ENCODE measurements at regions not wholly inside any gene's neighbourhood (a gene's known extent, or its start where the extent isn't known, plus 50 kb on each side); places are given as distances from the start of the nearest gene placed in this dataset.

DNA sequence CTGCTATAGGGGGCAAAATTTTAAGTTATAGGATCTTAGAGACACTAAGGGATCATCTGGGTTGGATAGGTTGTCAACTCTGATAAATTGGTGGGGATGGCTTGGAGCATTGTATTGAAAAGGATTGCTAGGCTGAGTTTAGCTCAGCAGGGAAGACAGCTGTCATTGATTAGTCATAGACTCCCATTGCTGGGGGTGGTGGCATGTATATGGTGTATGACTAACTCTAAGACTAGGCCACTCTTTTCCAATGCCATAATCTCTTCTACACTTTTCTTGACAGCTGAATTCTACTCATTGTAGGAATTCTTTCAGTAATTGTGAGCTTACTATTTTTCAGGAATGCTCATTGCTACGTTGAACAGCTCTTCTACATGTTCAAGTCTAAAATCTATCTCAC lies 81.3 kb upstream of the PELI1 start:
- peak; percentile 17 for DNase-seq (ENCODE audit: low read depth)
- no peak overlapping the region for H3K4me3 ChIP-seq (ENCODE audit: low read depth, low read length)
- TF ChIP-seq, protein P1, sequence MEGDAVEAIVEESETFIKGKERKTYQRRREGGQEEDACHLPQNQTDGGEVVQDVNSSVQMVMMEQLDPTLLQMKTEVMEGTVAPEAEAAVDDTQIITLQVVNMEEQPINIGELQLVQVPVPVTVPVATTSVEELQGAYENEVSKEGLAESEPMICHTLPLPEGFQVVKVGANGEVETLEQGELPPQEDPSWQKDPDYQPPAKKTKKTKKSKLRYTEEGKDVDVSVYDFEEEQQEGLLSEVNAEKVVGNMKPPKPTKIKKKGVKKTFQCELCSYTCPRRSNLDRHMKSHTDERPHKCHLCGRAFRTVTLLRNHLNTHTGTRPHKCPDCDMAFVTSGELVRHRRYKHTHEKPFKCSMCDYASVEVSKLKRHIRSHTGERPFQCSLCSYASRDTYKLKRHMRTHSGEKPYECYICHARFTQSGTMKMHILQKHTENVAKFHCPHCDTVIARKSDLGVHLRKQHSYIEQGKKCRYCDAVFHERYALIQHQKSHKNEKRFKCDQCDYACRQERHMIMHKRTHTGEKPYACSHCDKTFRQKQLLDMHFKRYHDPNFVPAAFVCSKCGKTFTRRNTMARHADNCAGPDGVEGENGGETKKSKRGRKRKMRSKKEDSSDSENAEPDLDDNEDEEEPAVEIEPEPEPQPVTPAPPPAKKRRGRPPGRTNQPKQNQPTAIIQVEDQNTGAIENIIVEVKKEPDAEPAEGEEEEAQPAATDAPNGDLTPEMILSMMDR (IDR thresholded peaks at IDR 0.05; ENCODE audit: low read depth, low read length): no peak
- TF ChIP-seq, protein P2, sequence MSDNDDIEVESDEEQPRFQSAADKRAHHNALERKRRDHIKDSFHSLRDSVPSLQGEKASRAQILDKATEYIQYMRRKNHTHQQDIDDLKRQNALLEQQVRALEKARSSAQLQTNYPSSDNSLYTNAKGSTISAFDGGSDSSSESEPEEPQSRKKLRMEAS (IDR thresholded peaks at IDR 0.05; ENCODE audit: low read depth, low read length): no peak
- TF ChIP-seq POLR2A (IDR thresholded peaks at IDR 0.05; ENCODE audit: extremely low read depth, insufficient read length) (no peak), MYC (IDR thresholded peaks at IDR 0.05; ENCODE audit: low read depth, low read length) (no peak)

DNA sequence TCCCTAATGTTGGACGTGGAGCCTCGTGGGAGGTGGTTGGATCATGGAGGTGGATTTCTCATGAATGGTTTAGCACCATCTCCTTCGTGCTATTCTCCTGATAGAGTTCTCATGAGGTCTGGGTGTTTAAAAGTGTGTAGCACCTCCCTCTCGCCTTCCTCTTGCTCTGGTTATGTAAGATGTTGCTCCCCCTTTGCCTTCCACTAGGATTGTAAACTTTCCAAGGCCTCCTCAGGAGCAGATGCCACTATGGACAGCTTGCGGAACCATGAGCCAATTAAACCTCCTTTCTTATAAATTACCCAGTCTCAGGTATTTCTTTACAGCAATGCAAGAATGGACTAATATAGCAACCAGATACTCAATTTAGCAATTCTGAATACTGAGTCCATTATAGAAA lies 82.4 kb upstream of the PELI1 start:
- H3K4me3 ChIP-seq (ENCODE audit: low read depth, low read length): no peak overlapping the region
- TF ChIP-seq, protein P2 (IDR thresholded peaks at IDR 0.05; ENCODE audit: low read depth, low read length): no peak
- TF ChIP-seq POLR2A (IDR thresholded peaks at IDR 0.05; ENCODE audit: extremely low read depth, insufficient read length) (no peak), MYC (IDR thresholded peaks at IDR 0.05; ENCODE audit: low read depth, low read length) (no peak)
- TF ChIP-seq, protein P1 (IDR thresholded peaks at IDR 0.05; ENCODE audit: low read depth, low read length): no peak
- no peak for DNase-seq (ENCODE audit: low read depth)

DNA sequence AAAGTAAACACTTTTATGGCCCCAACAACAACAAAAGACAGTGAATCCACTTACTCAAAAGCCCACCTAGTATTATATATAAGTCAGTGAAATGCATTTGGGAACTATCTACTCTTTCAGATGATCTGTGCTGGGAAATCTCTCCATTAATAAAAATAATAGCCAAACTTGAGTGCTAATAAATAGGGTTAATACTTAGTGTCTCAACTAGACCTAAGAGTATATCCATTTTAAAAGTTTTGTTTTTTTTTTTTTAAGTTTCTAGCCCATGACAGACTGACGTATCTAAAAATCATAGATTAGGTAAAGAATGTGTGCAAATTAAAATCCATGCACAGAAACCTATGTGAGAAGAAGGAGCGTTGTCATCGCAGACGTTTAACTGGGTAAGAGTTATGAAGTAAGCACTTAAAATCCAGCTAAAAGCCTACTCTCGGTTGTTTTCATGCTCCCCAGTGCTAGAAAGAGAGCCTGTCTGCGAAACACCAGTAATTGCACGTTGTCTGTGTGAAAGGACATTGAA lies 83.4 kb upstream of the PELI1 start:
- H3K4me3 ChIP-seq (ENCODE audit: low read depth, low read length): peak overlapping the region; percentile 65
- TF ChIP-seq POLR2A (IDR thresholded peaks at IDR 0.05; ENCODE audit: extremely low read depth, insufficient read length) (no peak), MYC (IDR thresholded peaks at IDR 0.05; ENCODE audit: low read depth, low read length) (no peak)
- TF ChIP-seq, protein P2 (IDR thresholded peaks at IDR 0.05; ENCODE audit: low read depth, low read length): no peak
- TF ChIP-seq, protein P1 (IDR thresholded peaks at IDR 0.05; ENCODE audit: low read depth, low read length): no peak
- no peak for DNase-seq (ENCODE audit: low read depth)

DNA sequence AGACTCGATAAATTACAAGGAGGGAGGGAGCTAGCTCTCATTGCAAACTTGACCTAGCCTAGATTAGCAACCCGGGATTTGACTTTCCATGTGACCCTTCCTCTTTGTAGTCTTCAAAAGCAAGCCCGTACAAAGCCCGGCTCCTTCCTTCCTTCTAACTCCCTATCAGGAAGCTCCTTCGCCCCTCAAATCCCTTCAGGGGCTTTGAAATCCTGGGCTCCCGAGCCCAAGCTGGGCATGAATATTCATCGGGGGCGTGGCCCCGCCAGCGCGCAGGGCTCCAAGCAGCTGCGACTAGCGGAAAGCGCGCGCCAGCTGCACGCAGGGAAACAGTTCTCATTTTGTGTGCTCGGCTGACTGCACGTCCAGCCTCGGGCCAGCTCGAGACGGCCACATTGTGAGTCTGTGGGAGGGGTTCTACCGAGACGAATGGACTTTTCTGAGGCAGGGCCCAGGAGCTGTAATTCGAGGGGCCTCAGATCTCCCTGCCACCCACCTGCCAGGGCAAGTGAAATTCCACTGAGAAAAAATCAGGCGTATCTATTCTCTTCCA lies 84.0 kb upstream of the PELI1 start:
- DNase-seq (ENCODE audit: low read depth): peak; percentile 86
- TF ChIP-seq, protein P2 (IDR thresholded peaks at IDR 0.05; ENCODE audit: low read depth, low read length): peak; percentile 56; the same call in 1 of the 2 replicates
- peak; percentile 50 for TF ChIP-seq POLR2A (IDR thresholded peaks at IDR 0.05; ENCODE audit: extremely low read depth, insufficient read length)
- no peak; the same call in 1 of the 2 replicates for TF ChIP-seq MYC (IDR thresholded peaks at IDR 0.05; ENCODE audit: low read depth, low read length)
- TF ChIP-seq, protein P1 (IDR thresholded peaks at IDR 0.05; ENCODE audit: low read depth, low read length): no peak
- peak overlapping the region; percentile 65 for H3K4me3 ChIP-seq (ENCODE audit: low read depth, low read length)

DNA sequence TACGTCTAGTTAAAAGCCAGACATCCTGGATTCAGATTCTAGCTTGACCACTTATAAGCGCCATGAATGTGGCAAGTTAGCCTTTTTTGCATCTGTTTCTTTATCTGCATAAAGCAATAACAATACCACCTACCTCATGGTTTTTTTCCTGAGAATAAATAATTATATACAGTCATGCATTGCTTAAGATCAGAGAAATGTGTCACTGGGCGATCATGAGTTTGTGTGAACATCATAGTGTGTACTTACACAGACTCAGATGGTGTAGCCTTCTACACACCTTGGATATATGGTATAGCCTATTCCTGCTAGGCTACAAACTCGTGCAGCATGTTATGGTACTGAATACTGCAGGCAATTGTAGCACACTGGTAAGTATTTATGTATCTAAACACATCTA lies 84.7 kb upstream of the PELI1 start:
- no peak for DNase-seq (ENCODE audit: low read depth)
- no peak overlapping the region for H3K4me3 ChIP-seq (ENCODE audit: low read depth, low read length)
- TF ChIP-seq POLR2A (IDR thresholded peaks at IDR 0.05; ENCODE audit: extremely low read depth, insufficient read length) (no peak), MYC (IDR thresholded peaks at IDR 0.05; ENCODE audit: low read depth, low read length) (no peak)
- TF ChIP-seq, protein P2 (IDR thresholded peaks at IDR 0.05; ENCODE audit: low read depth, low read length): no peak
- TF ChIP-seq, protein P1 (IDR thresholded peaks at IDR 0.05; ENCODE audit: low read depth, low read length): no peak
